ENCODE measurements at regions not wholly inside any gene's neighbourhood (a gene's known extent, or its start where the extent isn't known, plus 50 kb on each side); places are given as distances from the start of the nearest gene placed in this dataset.

- ATAC-seq (replicated peaks in 1 of 4), result no peak
These were observed 217.6 kb upstream of the NFIA start for GRCh38 chr1:60864722-60865121.

GRCh38 chr1:60863131-60863530 is 219.2 kb upstream of the NFIA start:
- Mint-ChIP-seq H3K4me3 (no peak overlapping the region), H3K27me3 (peaks cover 3 to 6% of the 10 kb centered on the region in 2 donors), H3K4me1 (no peaks in the 10 kb centered on the region), H3K36me3 (no peaks in the 10 kb centered on the region), H3K9me3 (no peaks in the 10 kb centered on the region), H3K27ac (no peak overlapping the region)
- Histone ChIP-seq H3K4me3 (ENCODE audit: control insufficient read depth in 1 of 2, extremely low read depth in 1 of 2, low read length in 1 of 2) (no peak overlapping the region), H3K9me3 (no peaks in the 10 kb centered on the region), H3K27me3 (replicated peaks in 1 of 2; ENCODE audit: control insufficient read depth in 2 of 2, extremely low read depth in 1 of 2, insufficient read depth in 2 of 2, low read length in 1 of 2) (peaks cover 0 to 10% of the 10 kb centered on the region in 2 experiments), H3K4me1 (ENCODE audit: control insufficient read depth in 1 of 2, extremely low read depth in 1 of 2, insufficient read depth in 2 of 2, low read length in 2 of 2) (no peaks in the 10 kb centered on the region), H3K36me3 (ENCODE audit: control insufficient read depth in 2 of 2, extremely low read depth in 1 of 2, insufficient read depth in 1 of 2, low read length in 1 of 2) (no peaks in the 10 kb centered on the region), H3K27ac (ENCODE audit: low read length) (no peak overlapping the region)
- POLR2A ChIA-PET, result no interaction called here
- DNase-seq (no peak), ATAC-seq (replicated peaks in 1 of 4) (no peak)
- WGBS (ENCODE audit: insufficient coverage), result no CpG with 5 or more reads among the region's 1 CpG
- CTCF ChIA-PET, result no interaction called here

More at GRCh38 chr1:60864722-60865121, 217.6 kb upstream of the NFIA start:
- ChIA-PET CTCF (no interaction called here), POLR2A (interaction anchor here in 1 of 2 donors (0.7 kb wide), 1 partner anchor 416 kb away, joined by 9 read pairs; no protein-coding TSS in a partner anchor)
- DNase-seq, result no peak
- Histone ChIP-seq H3K27me3 (replicated peaks in 1 of 2; ENCODE audit: control insufficient read depth in 2 of 2, extremely low read depth in 1 of 2, insufficient read depth in 2 of 2, low read length in 1 of 2) (peaks cover 0 to 7% of the 10 kb centered on the region in 2 experiments), H3K36me3 (ENCODE audit: control insufficient read depth in 2 of 2, extremely low read depth in 1 of 2, insufficient read depth in 1 of 2, low read length in 1 of 2) (no peaks in the 10 kb centered on the region), H3K27ac (ENCODE audit: low read length) (no peak overlapping the region), H3K4me3 (ENCODE audit: control insufficient read depth in 1 of 2, extremely low read depth in 1 of 2, low read length in 1 of 2) (no peak overlapping the region), H3K4me1 (ENCODE audit: control insufficient read depth in 1 of 2, extremely low read depth in 1 of 2, insufficient read depth in 2 of 2, low read length in 2 of 2) (no peaks in the 10 kb centered on the region), H3K9me3 (no peaks in the 10 kb centered on the region)
- 100% methylated on average over 2 of the region's 5 CpGs for WGBS (ENCODE audit: insufficient coverage)
- Mint-ChIP-seq H3K27ac (no peak overlapping the region), H3K36me3 (no peaks in the 10 kb centered on the region), H3K27me3 (peaks cover 3 to 6% of the 10 kb centered on the region in 2 donors), H3K4me1 (no peaks in the 10 kb centered on the region), H3K4me3 (no peak overlapping the region), H3K9me3 (no peaks in the 10 kb centered on the region)

GRCh38 chr1:60861961-60862567 is 220.3 kb upstream of the NFIA start:
- ChIA-PET CTCF (no interaction called here), POLR2A (no interaction called here)
- H3K4me1 ChIP-seq (ENCODE audit: control insufficient read depth in 1 of 2, extremely low read depth in 1 of 2, insufficient read depth in 2 of 2, low read length in 2 of 2), result no peaks in the 10 kb centered on the region
- peaks cover 3 to 6% of the 10 kb centered on the region in 2 donors for H3K27me3 Mint-ChIP-seq
- no peak overlapping the region for H3K27ac ChIP-seq (ENCODE audit: low read length)
- H3K36me3 Mint-ChIP-seq, result no peaks in the 10 kb centered on the region
- peaks cover 0 to 7% of the 10 kb centered on the region in 2 experiments for H3K27me3 ChIP-seq (replicated peaks in 1 of 2; ENCODE audit: control insufficient read depth in 2 of 2, extremely low read depth in 1 of 2, insufficient read depth in 2 of 2, low read length in 1 of 2)
- H3K4me1 Mint-ChIP-seq, result no peaks in the 10 kb centered on the region
- H3K4me3 ChIP-seq (ENCODE audit: control insufficient read depth in 1 of 2, extremely low read depth in 1 of 2, low read length in 1 of 2), result no peak overlapping the region
- WGBS (ENCODE audit: insufficient coverage), result 100% methylated on average over 1 of the region's 5 CpGs
- H3K9me3 ChIP-seq, result no peaks in the 10 kb centered on the region
- ATAC-seq (replicated peaks in 1 of 4) (no peak), DNase-seq (no peak)
- no peaks in the 10 kb centered on the region for H3K36me3 ChIP-seq (ENCODE audit: control insufficient read depth in 2 of 2, extremely low read depth in 1 of 2, insufficient read depth in 1 of 2, low read length in 1 of 2)
- H3K9me3 Mint-ChIP-seq, result no peaks in the 10 kb centered on the region
- no peak overlapping the region for H3K4me3 Mint-ChIP-seq
- H3K27ac Mint-ChIP-seq, result no peak overlapping the region

GRCh38 chr1:60859111-60859510 is 223.2 kb upstream of the NFIA start:
- no peaks in the 10 kb centered on the region for H3K36me3 Mint-ChIP-seq
- POLR2A ChIA-PET, result no interaction called here
- H3K27ac ChIP-seq (ENCODE audit: low read length), result no peak overlapping the region
- H3K27me3 ChIP-seq (replicated peaks in 1 of 2; ENCODE audit: control insufficient read depth in 2 of 2, extremely low read depth in 1 of 2, insufficient read depth in 2 of 2, low read length in 1 of 2), result peaks cover 0 to 7% of the 10 kb centered on the region in 2 experiments
- ATAC-seq (replicated peaks in 1 of 4) (no peak), DNase-seq (no peak)
- WGBS (ENCODE audit: insufficient coverage), result no CpG with 5 or more reads among the region's 2 CpGs
- H3K4me3 ChIP-seq (ENCODE audit: control insufficient read depth in 1 of 2, extremely low read depth in 1 of 2, low read length in 1 of 2), result no peak overlapping the region
- H3K4me3 Mint-ChIP-seq, result no peak overlapping the region
- no peaks in the 10 kb centered on the region for H3K9me3 Mint-ChIP-seq
- H3K27me3 Mint-ChIP-seq, result peaks cover 3 to 6% of the 10 kb centered on the region in 2 donors
- H3K4me1 ChIP-seq (ENCODE audit: control insufficient read depth in 1 of 2, extremely low read depth in 1 of 2, insufficient read depth in 2 of 2, low read length in 2 of 2), result no peaks in the 10 kb centered on the region
- H3K27ac Mint-ChIP-seq, result no peak overlapping the region
- no peaks in the 10 kb centered on the region for H3K36me3 ChIP-seq (ENCODE audit: control insufficient read depth in 2 of 2, extremely low read depth in 1 of 2, insufficient read depth in 1 of 2, low read length in 1 of 2)
- CTCF ChIA-PET, result interaction anchor here in 1 of 2 donors (0.7 kb wide), 1 partner anchor 522 kb away, joined by 3 read pairs; no protein-coding TSS in a partner anchor
- H3K9me3 ChIP-seq, result no peaks in the 10 kb centered on the region
- no peaks in the 10 kb centered on the region for H3K4me1 Mint-ChIP-seq

- ATAC-seq (replicated peaks in 1 of 4), result no peak
- CTCF ChIA-PET, result no interaction called here
- no peaks in the 10 kb centered on the region for H3K36me3 ChIP-seq (ENCODE audit: control insufficient read depth in 2 of 2, extremely low read depth in 1 of 2, insufficient read depth in 1 of 2, low read length in 1 of 2)
These were observed 224.5 kb upstream of the NFIA start for GRCh38 chr1:60857851-60858250.

GRCh38 chr1:60850084-60850483 is 232.3 kb upstream of the NFIA start:
- POLR2A ChIA-PET, result no interaction called here
- WGBS (ENCODE audit: insufficient coverage), result no CpG with 5 or more reads among the region's 1 CpG
- Mint-ChIP-seq H3K9me3 (peaks cover 0 to 7% (median 3%) of the 10 kb centered on the region in 3 donors), H3K27ac (no peak overlapping the region), H3K4me3 (no peak overlapping the region), H3K36me3 (no peaks in the 10 kb centered on the region), H3K4me1 (no peaks in the 10 kb centered on the region), H3K27me3 (peaks cover 0 to 10% of the 10 kb centered on the region in 2 donors)
- ATAC-seq (replicated peaks in 1 of 4) (no peak), DNase-seq (no peak)
- CTCF ChIA-PET, result interaction anchor here (0.6 to 0.7 kb wide), 3 partner anchors 96 to 503 kb away, joined by 3 read pairs; no protein-coding TSS in a partner anchor
- Histone ChIP-seq H3K9me3 (no peaks in the 10 kb centered on the region), H3K36me3 (ENCODE audit: control insufficient read depth in 2 of 2, extremely low read depth in 1 of 2, insufficient read depth in 1 of 2, low read length in 1 of 2) (no peaks in the 10 kb centered on the region), H3K4me1 (ENCODE audit: control insufficient read depth in 1 of 2, extremely low read depth in 1 of 2, insufficient read depth in 2 of 2, low read length in 2 of 2) (no peaks in the 10 kb centered on the region), H3K27me3 (replicated peaks in 1 of 2; ENCODE audit: control insufficient read depth in 2 of 2, extremely low read depth in 1 of 2, insufficient read depth in 2 of 2, low read length in 1 of 2) (no peaks in the 10 kb centered on the region), H3K4me3 (ENCODE audit: control insufficient read depth in 1 of 2, extremely low read depth in 1 of 2, low read length in 1 of 2) (no peak overlapping the region), H3K27ac (ENCODE audit: low read length) (no peak overlapping the region)

More at GRCh38 chr1:60857851-60858250, 224.5 kb upstream of the NFIA start:
- Mint-ChIP-seq H3K9me3 (no peaks in the 10 kb centered on the region), H3K27ac (no peak overlapping the region), H3K4me3 (no peak overlapping the region), H3K27me3 (peaks cover 3 to 6% of the 10 kb centered on the region in 2 donors), H3K36me3 (no peaks in the 10 kb centered on the region), H3K4me1 (no peaks in the 10 kb centered on the region)
- POLR2A ChIA-PET, result no interaction called here
- WGBS (ENCODE audit: insufficient coverage), result 100% methylated on average over 1 of the region's 2 CpGs
- peaks cover 0 to 7% of the 10 kb centered on the region in 2 experiments for H3K27me3 ChIP-seq (replicated peaks in 1 of 2; ENCODE audit: control insufficient read depth in 2 of 2, extremely low read depth in 1 of 2, insufficient read depth in 2 of 2, low read length in 1 of 2)
- H3K27ac ChIP-seq (ENCODE audit: low read length), result no peak overlapping the region
- no peaks in the 10 kb centered on the region for H3K4me1 ChIP-seq (ENCODE audit: control insufficient read depth in 1 of 2, extremely low read depth in 1 of 2, insufficient read depth in 2 of 2, low read length in 2 of 2)
- H3K9me3 ChIP-seq, result no peaks in the 10 kb centered on the region
- DNase-seq, result no peak
- H3K4me3 ChIP-seq (ENCODE audit: control insufficient read depth in 1 of 2, extremely low read depth in 1 of 2, low read length in 1 of 2), result no peak overlapping the region
